ENCODE measurements at regions not wholly inside any gene's neighbourhood (a gene's known extent, or its start where the extent isn't known, plus 50 kb on each side); places are given as distances from the start of the nearest gene placed in this dataset.

DNA sequence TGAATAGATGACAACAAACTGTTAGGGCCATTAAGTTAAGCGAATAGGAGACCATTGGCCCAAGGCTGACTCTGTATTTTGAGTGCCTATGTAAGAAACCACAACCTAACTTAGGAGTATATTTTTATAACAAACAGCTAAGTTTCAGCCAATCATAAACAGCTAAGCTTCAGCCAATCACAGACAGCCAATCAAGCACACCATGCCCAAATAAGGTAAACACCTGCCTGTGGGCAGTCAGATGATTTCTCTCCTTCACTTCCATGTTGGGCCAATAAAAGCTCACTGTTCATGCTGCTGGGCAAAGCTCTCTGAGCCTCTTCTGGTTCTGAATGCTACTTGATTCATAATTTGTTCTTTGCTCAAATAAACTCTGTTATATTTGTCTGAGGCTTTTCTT lies 344.6 kb downstream of the BTG1 start:
- TF ChIP-seq, protein P1, sequence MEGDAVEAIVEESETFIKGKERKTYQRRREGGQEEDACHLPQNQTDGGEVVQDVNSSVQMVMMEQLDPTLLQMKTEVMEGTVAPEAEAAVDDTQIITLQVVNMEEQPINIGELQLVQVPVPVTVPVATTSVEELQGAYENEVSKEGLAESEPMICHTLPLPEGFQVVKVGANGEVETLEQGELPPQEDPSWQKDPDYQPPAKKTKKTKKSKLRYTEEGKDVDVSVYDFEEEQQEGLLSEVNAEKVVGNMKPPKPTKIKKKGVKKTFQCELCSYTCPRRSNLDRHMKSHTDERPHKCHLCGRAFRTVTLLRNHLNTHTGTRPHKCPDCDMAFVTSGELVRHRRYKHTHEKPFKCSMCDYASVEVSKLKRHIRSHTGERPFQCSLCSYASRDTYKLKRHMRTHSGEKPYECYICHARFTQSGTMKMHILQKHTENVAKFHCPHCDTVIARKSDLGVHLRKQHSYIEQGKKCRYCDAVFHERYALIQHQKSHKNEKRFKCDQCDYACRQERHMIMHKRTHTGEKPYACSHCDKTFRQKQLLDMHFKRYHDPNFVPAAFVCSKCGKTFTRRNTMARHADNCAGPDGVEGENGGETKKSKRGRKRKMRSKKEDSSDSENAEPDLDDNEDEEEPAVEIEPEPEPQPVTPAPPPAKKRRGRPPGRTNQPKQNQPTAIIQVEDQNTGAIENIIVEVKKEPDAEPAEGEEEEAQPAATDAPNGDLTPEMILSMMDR (conservative IDR thresholded peaks at IDR 0.05): no peak
- TF ChIP-seq EZH2 (IDR thresholded peaks at IDR 0.05; ENCODE audit: low read depth): no peak

Data from PC-9 (cell line).